Neural progenitor cell (in vitro differentiated cells): ENCODE measurements at regions not wholly inside any gene's neighbourhood (a gene's known extent, or its start where the extent isn't known, plus 50 kb on each side); places are given as distances from the start of the nearest gene placed in this dataset.
A peak's percentile ranks its signal among the peaks of the same experiment; 100 is the strongest.

Experiments used
- DNase-seq: peaks from one replicate; pipeline ENCODE4 v3.0.0-alpha.2; 2016; ENCODE audit warnings: low spot score
- H2AFZ ChIP-seq: fragments of 200-600 bp; sonication (generic); replicated peaks from 2 replicates; pipeline ENCODE4 v1.6.1; 2016; ENCODE audit warnings: antibody characterized with exemption
- H3F3A ChIP-seq: fragments of 200-600 bp; sonication (generic); 2 replicates; pipeline ENCODE4 v1.6.1; 2016; ENCODE audit warnings: antibody characterized with exemption, low read depth
- H3K27ac ChIP-seq: fragments of 200-600 bp; sonication (generic); 2 replicates; pipeline ENCODE4 v1.5.1; 2016; ENCODE audit warnings: mild to moderate bottlenecking
- H3K27me3 ChIP-seq: fragments of 200-600 bp; sonication (generic); 2 replicates; pipeline ENCODE4 v1.6.1; 2016; ENCODE audit warnings: mild to moderate bottlenecking, moderate library complexity
- H3K36me3 ChIP-seq: fragments of 200-600 bp; sonication (generic); 2 replicates; pipeline ENCODE4 v1.5.1; 2016
- H3K4me1 ChIP-seq: fragments of 200-600 bp; sonication (generic); 2 replicates; pipeline ENCODE4 v1.6.1; 2016; ENCODE audit warnings: mixed run types
- H3K4me2 ChIP-seq: fragments of 200-600 bp; sonication (generic); 2 replicates; pipeline ENCODE4 v1.6.1; 2016
- H3K4me3 ChIP-seq: fragments of 200-600 bp; sonication (generic); 2 replicates; pipeline ENCODE4 v1.5.1; 2016
- H3K79me2 ChIP-seq: fragments of 200-600 bp; sonication (generic); 2 replicates; pipeline ENCODE4 v1.6.1; 2016; ENCODE audit warnings: low read depth
- H3K9ac ChIP-seq: fragments of 200-600 bp; sonication (generic); 2 replicates; pipeline ENCODE4 v1.6.1; 2016
- H3K9me3 ChIP-seq: fragments of 200-600 bp; sonication (generic); 2 replicates; pipeline ENCODE4 v1.5.1; 2016; ENCODE audit warnings: low read depth
- H4K20me1 ChIP-seq: fragments of 200-600 bp; sonication (generic); 2 replicates; pipeline ENCODE4 v1.6.1; 2016; ENCODE audit warnings: low read depth
- H3K27ac Mint-ChIP-seq: 3 replicates; pipeline ENCODE4 v1.8.0; 2021; ENCODE audit warnings: mixed read lengths
- H3K27me3 Mint-ChIP-seq: 2 replicates; pipeline ENCODE4 v1.8.0; 2022; ENCODE audit warnings: low read depth, mild to moderate bottlenecking, inconsistent platforms, moderate library complexity, mixed read lengths; ENCODE audit not compliant: insufficient read depth
- H3K36me3 Mint-ChIP-seq: 3 replicates; pipeline ENCODE4 v1.8.0; 2021; ENCODE audit warnings: mixed read lengths
- H3K4me1 Mint-ChIP-seq: 3 replicates; pipeline ENCODE4 v1.8.0; 2021; ENCODE audit warnings: mixed read lengths
- H3K4me3 Mint-ChIP-seq: 3 replicates; pipeline ENCODE4 v1.8.0; 2021; ENCODE audit warnings: mild to moderate bottlenecking, moderate library complexity, mixed read lengths
- H3K9me3 Mint-ChIP-seq: 3 replicates; pipeline ENCODE4 v1.8.0; 2020; ENCODE audit warnings: mixed read lengths
- CTCF ChIP-seq: fragments of 200-600 bp; sonication (generic); IDR thresholded peaks from 2 replicates; pipeline ENCODE4 v1.5.1; 2017; ENCODE audit warnings: antibody characterized with exemption, mild to moderate bottlenecking
- EZH2 ChIP-seq: fragments of 200-600 bp; sonication (generic); IDR thresholded peaks from 2 replicates; pipeline ENCODE4 v1.6.1; 2017; ENCODE audit warnings: antibody characterized with exemption, mild to moderate bottlenecking, moderate library complexity
- EZH2phosphoT487 ChIP-seq: fragments of 200-600 bp; sonication (generic); IDR thresholded peaks from 2 replicates; pipeline ENCODE4 v1.6.1; 2017; ENCODE audit warnings: antibody characterized with exemption

GRCh38 chr16:63183743-63184142 is 1147.5 kb upstream of the CDH8 start:
- no peaks in the 10 kb centered on the region for H3K36me3 Mint-ChIP-seq
- no peak for DNase-seq
- no peaks in the 10 kb centered on the region for H3K27me3 ChIP-seq
- H3K4me1 ChIP-seq, result no peaks in the 10 kb centered on the region
- H4K20me1 ChIP-seq, result no peaks in the 10 kb centered on the region
- H3K27ac Mint-ChIP-seq, result no peak overlapping the region
- no peak overlapping the region for H3K4me2 ChIP-seq
- no peak overlapping the region for H3K4me3 Mint-ChIP-seq
- H3K36me3 ChIP-seq, result no peaks in the 10 kb centered on the region
- no peaks in the 10 kb centered on the region for H3K9me3 ChIP-seq
- no peaks in the 10 kb centered on the region for H3F3A ChIP-seq
- peak overlapping the region; percentile 13 for H2AFZ ChIP-seq
- no peak for TF ChIP-seq CTCF
- TF ChIP-seq EZH2phosphoT487, result no peak
- TF ChIP-seq EZH2, result no peak
- no peaks in the 10 kb centered on the region for H3K79me2 ChIP-seq
- H3K9me3 Mint-ChIP-seq, result no peaks in the 10 kb centered on the region
- no peak overlapping the region for H3K9ac ChIP-seq
- no peak overlapping the region for H3K27ac ChIP-seq
- H3K4me3 ChIP-seq, result no peak overlapping the region
- H3K27me3 Mint-ChIP-seq, result peaks cover 3% of the 10 kb centered on the region
- no peaks in the 10 kb centered on the region for H3K4me1 Mint-ChIP-seq

- Histone ChIP-seq H3K4me3 (no peak overlapping the region), H3K36me3 (no peaks in the 10 kb centered on the region), H3K4me2 (no peak overlapping the region), H4K20me1 (no peaks in the 10 kb centered on the region), H3K9ac (no peak overlapping the region), H3K27ac (no peak overlapping the region), H3F3A (no peaks in the 10 kb centered on the region), H3K9me3 (no peaks in the 10 kb centered on the region), H3K4me1 (no peaks in the 10 kb centered on the region), H3K27me3 (no peaks in the 10 kb centered on the region), H3K79me2 (no peaks in the 10 kb centered on the region), H2AFZ (peak overlapping the region; percentile 11)
- H3K4me3 Mint-ChIP-seq, result no peak overlapping the region
- no peak for TF ChIP-seq EZH2
- TF ChIP-seq CTCF, result no peak
- no peak for TF ChIP-seq EZH2phosphoT487
- H3K9me3 Mint-ChIP-seq, result no peaks in the 10 kb centered on the region
- no peak for DNase-seq
- H3K36me3 Mint-ChIP-seq, result no peaks in the 10 kb centered on the region
- H3K4me1 Mint-ChIP-seq, result peaks cover 6% of the 10 kb centered on the region
- H3K27ac Mint-ChIP-seq, result no peak overlapping the region
- no peaks in the 10 kb centered on the region for H3K27me3 Mint-ChIP-seq
Measured at GRCh38 chr16:63175313-63175712, 1139.1 kb upstream of the CDH8 start.

GRCh38 chr16:63174801-63175200 is 1138.6 kb upstream of the CDH8 start:
- no peaks in the 10 kb centered on the region for H3K36me3 Mint-ChIP-seq
- no peak overlapping the region for H3K4me2 ChIP-seq

More at GRCh38 chr16:63174801-63175200, 1138.6 kb upstream of the CDH8 start:
- no peak for TF ChIP-seq CTCF
- TF ChIP-seq EZH2phosphoT487, result no peak
- no peak for TF ChIP-seq EZH2
- Mint-ChIP-seq H3K27me3 (no peaks in the 10 kb centered on the region), H3K27ac (no peak overlapping the region), H3K4me1 (peaks cover 6% of the 10 kb centered on the region), H3K9me3 (no peaks in the 10 kb centered on the region), H3K4me3 (no peak overlapping the region)
- no peaks in the 10 kb centered on the region for H3K79me2 ChIP-seq
- H3K9me3 ChIP-seq, result no peaks in the 10 kb centered on the region
- no peaks in the 10 kb centered on the region for H4K20me1 ChIP-seq
- H3K36me3 ChIP-seq, result no peaks in the 10 kb centered on the region
- H3K27me3 ChIP-seq, result no peaks in the 10 kb centered on the region
- H3K27ac ChIP-seq, result no peak overlapping the region
- H3F3A ChIP-seq, result no peaks in the 10 kb centered on the region
- H3K4me3 ChIP-seq, result no peak overlapping the region
- no peak overlapping the region for H2AFZ ChIP-seq
- H3K4me1 ChIP-seq, result no peaks in the 10 kb centered on the region
- DNase-seq, result no peak
- no peak overlapping the region for H3K9ac ChIP-seq
